ENCODE measurements at regions not wholly inside any gene's neighbourhood (a gene's known extent, or its start where the extent isn't known, plus 50 kb on each side); places are given as distances from the start of the nearest gene placed in this dataset.

DNA sequence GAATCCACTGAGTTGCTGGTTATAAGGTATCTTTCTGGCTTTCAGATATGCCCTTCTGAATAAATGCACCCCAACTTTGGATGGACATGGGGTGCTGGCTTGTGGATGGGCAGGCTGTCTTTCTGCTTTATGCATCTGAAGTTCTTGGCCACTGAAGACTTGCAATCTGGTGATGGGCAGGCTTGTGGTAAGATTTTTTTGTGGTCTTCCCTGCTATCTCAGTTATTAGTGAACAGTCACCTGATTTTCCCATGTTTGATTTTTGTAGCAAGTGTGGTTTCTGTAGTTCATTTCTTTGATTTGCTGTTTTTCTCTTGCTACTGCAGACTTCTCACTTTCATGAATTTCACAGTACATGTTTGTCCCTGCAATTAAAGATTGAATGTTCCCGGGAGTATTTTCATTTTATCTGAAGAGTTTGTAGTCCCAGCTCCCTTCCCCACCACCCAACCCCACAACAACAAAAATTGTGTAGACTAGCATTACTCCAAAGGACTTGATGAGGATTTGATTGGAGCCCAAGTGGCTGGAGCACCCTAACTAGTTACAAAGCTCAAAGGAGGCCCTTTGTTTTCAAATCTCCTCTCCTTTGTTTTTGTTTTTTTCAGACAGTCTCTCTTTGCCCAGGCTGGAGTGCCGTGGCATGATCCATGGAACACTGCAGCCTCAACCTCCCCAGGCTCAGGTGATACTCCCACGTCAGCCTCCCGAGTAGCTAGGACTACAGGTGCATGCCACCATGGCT lies 63.6 kb upstream of the MGAT5 start:
- DNase-seq: no peak

DNA sequence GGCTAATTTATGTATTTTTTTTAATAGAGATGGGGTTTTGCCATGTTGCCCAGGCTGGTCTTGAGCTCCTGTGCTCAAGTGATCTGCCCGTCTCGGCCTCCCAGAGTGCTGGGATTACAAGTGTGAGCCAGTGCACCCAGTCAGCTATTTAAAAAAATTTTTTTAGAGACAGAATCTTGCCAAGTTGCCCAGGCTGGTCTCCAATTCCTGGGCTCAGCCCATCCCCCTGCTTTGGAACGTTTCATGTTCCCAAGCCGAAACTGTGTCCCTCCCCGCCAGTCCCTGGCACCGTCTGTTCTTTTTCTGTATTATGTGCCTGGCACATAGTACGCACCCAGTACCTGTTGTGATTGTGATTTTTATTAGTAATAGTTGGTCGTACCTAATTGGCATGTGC lies 63.1 kb upstream of the MGAT5 start:
- no peak for DNase-seq

DNA sequence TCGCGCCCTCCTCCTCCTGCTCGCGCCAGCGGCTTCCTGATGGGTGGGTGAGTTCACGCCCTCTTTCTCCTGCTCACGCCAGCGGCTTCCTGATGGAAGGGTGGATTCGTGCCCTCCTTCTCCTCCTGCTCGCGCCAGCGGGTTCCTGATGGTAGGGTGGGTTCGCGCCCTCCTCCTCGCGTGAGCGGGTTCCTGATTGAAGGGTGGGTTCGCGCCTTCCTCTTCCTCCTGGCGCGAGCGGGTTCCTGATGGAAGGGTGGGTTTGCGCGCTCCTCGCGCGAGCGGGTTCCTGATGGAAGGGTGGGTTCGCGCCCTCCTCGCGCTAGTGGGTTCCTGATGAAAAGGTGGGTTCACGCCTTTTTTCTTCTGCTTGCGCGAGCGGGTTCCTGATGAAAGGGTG lies 62.0 kb upstream of the MGAT5 start:
- DNase-seq: no peak

DNA sequence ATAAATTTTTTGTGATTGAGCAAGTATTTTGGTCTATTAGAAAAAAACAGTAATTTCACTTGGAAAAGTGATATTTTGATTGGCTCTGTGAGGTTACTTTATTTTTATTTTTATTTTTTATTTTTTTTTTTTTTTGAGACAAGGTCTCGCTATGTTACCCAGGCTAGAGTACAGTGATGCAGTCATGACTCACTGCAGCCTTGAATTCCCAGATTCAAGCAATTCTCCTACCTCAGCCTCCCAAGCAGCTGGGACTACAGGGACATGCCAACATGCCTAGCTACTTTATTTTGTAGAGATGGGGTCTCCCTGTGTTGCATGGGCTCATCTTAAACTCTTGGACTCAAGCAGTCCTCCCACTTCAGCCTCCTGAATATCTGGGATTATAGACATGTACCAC lies 60.9 kb upstream of the MGAT5 start:
- no peak for DNase-seq

DNA sequence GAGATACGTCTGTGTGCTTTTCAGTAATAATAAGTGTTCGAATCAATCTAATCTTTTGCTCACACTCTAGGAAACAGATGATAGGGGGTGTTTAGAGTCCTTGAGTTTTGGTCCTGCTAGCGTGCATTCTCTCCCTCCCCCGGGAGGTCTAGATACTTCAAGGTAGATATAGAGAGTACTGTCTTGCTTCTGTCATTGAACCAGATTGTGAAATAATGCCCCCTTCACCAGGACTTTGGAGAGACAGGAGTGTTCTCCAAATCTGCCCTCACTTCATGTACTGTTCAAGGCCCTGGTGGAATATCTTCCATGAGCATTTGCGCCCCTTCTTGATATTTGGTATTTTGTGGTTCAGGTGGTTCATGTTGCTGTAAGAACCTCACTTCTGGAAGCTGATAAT lies 59.4 kb upstream of the MGAT5 start:
- DNase-seq: no peak

DNA sequence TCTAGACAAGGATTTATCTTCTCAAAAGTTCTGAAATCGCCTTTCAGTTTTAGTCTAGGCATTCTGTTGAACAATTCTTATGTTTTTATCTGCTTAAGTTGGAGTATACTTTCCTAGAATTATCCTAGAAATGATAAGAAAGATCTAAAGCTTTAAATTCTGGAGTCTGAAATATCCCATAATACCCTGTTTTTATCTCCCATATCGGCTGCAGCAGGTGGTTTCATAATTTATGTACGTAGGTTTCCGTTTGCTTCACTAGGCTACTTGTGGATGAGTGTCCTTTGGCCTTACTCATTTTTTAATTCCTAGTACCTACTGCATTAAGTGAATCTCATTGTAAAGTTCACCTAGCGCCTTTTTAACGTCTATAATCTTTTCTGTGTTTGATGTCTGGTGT lies 58.5 kb upstream of the MGAT5 start:
- no peak for DNase-seq

DNA sequence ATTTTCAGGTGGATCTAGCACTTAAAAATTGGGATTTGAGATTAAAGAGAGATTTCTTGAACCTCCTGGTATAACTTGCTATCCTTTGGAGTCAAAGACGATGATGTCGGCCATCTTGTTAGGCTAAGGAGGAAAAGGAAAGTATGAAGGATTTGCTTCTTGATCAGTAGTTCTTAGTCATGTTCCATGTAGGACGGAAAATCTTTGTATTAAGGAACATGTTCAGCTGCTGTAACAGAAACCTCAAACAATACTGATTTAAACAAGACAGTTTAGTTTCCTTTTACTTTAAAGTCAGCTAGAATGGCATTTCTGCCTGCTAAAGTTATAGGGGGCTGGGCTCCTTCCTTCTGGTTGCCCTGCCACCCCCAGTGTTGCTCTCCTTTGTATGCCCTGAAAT lies 56.4 kb upstream of the MGAT5 start:
- DNase-seq: no peak

DNA sequence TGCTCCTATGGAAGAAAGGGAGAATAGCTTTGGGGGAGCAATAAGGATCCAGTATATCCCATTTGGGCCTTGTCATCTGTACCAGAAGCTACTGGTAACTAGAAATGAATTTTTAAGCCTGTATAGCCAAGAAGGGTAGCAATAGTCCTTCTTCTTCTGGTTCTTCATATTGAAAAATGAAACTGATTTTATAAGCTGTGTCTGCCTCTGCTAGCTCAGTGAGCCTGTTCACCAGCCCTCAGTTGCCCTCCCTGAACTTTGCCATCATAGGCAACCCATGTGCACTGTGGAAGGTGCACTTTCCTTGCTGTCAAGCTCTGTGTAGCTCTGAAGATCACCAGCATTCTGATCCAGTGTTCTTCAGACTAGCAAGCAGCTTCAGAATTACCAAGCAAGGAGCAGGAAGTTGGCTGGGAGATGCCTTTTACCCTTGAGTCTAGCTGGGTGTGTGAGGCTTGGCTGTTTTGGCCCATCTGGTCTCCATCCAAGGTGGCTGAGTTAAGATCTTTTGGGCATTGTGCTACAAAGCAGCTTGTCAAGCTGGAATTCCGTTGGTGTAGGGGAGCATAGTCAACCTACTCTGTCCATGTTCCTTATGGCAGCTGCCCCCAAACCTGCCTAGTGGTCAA lies 55.8 kb upstream of the MGAT5 start:
- no peak for DNase-seq

DNA sequence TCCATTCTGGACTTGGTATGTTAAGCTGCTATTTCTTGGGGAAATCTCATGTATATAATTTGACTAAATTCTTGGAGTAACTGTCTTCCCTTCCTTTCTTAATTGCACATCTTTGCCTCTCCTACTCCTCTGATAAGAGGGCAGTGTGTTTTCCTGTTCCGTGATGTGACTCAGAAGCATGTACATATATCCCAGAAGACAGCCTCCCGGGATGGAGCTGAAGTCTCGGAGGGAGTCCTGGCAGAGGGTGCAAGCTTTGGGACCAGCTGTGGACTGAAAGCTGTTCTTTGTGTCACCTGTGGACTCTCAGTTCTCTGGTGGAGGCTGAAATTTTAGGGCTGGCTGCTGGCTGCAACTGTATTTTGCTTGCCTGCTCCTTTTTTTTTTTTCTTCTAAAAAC lies 54.7 kb upstream of the MGAT5 start:
- DNase-seq: no peak

DNA sequence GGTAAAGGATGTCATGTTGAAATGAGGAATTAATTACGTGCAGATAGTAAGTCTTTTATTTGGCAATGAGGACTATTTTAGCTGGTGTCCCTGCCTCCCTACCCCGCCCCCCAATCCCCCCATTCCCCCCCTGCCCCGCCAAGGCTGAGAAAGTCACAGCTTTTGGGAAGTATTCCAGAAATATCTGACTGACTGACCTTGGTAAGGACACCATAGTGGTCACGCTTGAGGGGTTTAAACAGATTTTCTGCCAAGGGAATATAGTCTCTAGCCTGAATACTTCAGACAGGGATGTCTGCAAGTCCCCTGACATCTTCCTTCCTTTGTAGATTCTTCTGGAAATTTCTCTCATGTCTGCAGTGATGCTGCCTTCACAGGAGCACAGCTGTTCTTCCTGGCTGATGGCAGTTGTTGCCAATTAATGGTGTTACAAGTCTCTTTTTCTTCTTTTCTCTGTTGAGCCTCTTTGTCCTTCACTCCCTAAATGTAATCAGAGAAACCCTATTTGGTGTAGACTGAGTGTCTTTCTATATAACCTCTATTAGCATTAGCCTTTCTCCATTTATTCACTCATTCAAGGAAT lies 53.7 kb upstream of the MGAT5 start:
- DNase-seq: no peak

DNA sequence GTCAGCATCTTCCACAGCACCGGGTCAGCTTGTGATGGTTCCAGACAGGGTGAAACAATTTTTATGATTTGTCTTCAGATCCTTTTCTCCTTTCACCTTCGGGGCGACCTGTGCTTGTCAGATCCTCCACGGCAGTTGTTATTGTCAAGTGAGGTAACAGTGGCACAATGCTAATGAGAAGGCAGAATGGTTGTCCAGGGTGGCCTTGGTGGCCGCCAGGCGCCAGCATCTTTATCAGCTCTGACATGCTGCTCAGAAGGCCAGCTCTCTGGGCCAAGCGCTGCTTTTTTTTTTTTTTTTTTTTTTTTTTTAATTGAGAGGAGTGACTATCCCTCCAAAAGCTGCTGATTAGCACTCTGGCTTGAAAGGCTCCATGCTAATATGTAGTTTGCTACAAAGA lies 52.3 kb upstream of the MGAT5 start:
- DNase-seq: no peak

DNA sequence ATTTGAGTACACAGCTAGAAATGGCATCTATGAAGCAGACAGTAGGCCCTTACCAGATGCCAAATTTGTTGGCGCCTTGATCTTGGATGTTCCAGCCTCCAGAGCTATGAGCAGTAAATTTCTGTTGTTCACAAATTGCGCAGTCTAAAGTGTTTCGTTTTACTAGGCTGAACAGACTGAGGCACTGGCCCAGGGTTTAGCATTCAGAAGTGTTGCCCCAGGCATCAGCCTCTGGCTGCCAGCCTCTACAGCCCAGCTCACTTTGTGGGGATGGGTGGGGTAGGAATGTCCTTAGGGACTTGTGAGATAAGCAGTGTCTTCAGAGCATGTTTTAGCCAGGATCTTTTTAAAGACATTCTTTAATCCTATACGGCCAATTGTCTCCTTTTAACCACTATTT lies 51.5 kb upstream of the MGAT5 start:
- no peak for DNase-seq

DNA sequence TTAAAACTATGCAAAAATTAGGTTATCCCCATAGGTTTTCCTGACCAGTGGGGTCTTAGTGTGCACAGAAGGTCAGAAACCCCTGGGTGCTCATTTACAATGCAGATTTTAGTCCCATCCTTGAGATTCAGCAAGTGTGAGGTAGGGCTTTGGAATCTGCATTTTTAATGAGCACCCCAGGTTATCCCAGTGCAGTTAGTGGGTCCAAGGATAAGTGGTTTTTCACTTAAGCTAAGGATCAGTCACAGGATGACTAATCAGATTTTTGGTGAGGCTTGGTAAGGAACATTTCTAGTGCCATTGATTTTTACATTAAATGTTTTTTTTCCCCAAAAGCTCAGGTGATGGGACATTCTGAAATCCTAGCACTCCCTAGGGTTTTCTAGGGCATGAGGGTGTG lies 50.7 kb upstream of the MGAT5 start:
- no peak for DNase-seq

All from right hindlimb (tissue), 1 donor.